SK-N-SH treated with all-trans-retinoic acid at 6 μM for 48 hours (cell line): ENCODE measurements at regions not wholly inside any gene's neighbourhood (a gene's known extent, or its start where the extent isn't known, plus 50 kb on each side); places are given as distances from the start of the nearest gene placed in this dataset.

Experiments used
- ARNTL ChIP-seq: fragments of 450-650 bp; formaldehyde crosslinking; IDR thresholded peaks from 2 replicates; pipeline ENCODE4 v1.5.0; 2020; ENCODE audit warnings: low read depth, mild to moderate bottlenecking, moderate library complexity, borderline replicate concordance
- PATZ1 ChIP-seq: fragments of 250-450 bp; sonication (Bioruptor Pico); IDR thresholded peaks from 2 replicates; pipeline ENCODE4 v1.8.0; 2020; ENCODE audit warnings: mild to moderate bottlenecking, moderate library complexity, borderline replicate concordance
- TOX ChIP-seq: fragments of 250-450 bp; sonication (Bioruptor Pico); IDR thresholded peaks from 2 replicates; pipeline ENCODE4 v1.8.0; 2021; ENCODE audit warnings: mild to moderate bottlenecking, moderate library complexity, borderline replicate concordance
- ZNF70 ChIP-seq: fragments of 450-650 bp; formaldehyde crosslinking; IDR thresholded peaks from 2 replicates; pipeline ENCODE4 v1.5.0; 2020; ENCODE audit warnings: mild to moderate bottlenecking, moderate library complexity

DNA sequence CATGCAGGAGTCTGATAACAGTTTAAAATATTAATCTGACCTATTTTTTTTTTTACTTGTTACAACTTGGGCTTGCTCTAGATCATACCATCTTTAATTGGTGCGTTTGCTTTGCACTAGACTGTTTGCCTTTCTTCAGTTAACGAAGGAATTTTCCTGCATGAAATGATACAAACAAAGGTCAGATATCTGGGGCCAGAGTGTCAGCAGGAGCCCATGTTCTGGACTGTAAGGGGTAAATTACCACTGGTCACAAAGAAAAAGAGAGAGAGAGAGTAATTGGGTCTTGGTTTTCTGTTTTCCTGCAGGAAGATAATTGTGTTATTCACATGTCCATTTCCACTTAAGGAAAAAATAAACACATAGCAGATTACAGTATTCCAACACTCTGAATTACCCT lies 399.4 kb upstream of the MARCKS start:
- TF ChIP-seq PATZ1 (CRISPR knock-in tag): no peak
- no peak for TF ChIP-seq ARNTL
- no peak for TF ChIP-seq TOX (CRISPR knock-in tag)
- TF ChIP-seq ZNF70 (CRISPR knock-in tag): no peak
